ENCODE measurements at regions not wholly inside any gene's neighbourhood (a gene's known extent, or its start where the extent isn't known, plus 50 kb on each side); places are given as distances from the start of the nearest gene placed in this dataset.

DNA sequence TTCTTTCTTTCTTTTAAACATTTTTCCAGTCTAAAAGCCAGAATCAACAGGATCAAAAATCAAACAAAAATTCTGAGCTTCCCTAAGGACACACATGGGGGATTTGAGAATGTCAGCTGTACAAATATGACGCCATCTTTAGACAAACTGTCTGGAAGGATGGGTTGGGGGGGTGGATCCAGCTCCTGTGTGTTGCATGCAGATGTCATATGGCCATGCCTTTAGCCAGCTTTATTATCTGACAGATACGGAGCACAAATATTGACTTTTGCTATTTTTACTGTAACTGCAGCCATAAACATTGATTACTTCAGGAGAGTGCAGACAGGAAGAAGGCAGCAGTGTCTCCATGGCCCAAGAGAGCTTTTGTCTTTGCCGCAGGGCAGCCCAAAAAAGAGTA, 279.4 kb upstream of the ELAC2 start:
- DNase-seq = no peak

GRCh38 chr17:13293421-13293820, 275.6 kb upstream of the ELAC2 start:
- no peak for DNase-seq

DNA sequence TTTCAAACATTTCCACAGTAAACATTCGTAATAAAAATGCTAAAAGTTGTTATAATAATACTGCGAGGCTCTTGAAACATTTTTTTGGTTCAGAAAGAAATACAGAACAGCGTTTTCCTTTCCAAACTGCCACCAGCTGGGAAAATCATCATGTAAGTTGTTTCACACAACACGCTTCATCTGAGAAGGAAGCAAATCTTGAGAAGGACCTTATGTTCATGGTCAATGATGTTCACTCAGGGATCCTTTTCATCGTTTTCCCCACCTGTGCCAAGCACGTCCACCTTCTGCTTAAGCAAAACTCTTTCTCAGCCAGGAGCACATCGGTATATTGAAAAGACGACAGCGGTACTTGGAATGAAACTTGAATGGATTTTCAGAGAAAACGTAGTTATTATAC, 274.5 kb upstream of the ELAC2 start:
- DNase-seq = no peak

- DNase-seq = no peak
Measured at GRCh38 chr17:13288248-13288647, 270.4 kb upstream of the ELAC2 start.

DNA sequence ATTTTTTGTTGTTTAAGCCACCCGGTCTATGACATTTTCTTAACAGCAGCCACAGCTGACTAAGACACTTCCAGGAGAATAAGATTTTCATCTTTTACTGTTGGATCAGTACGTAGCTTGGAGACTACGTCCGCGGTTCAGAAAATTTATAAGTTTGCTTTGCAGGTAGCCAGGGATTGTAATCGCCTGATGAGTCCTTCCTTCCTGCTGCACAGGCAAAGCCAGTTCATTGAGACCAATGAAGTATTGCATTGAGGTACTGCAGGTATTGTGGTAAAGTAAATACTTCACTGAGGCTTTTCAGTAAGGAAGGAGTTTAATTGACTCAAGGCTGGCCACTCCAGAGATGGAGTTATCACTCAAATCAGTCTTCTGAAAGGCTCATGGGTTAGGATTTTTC, 269.4 kb upstream of the ELAC2 start:
- DNase-seq = no peak

- no peak for DNase-seq
Measured at GRCh38 chr17:13283606-13284005, 265.8 kb upstream of the ELAC2 start.

DNA sequence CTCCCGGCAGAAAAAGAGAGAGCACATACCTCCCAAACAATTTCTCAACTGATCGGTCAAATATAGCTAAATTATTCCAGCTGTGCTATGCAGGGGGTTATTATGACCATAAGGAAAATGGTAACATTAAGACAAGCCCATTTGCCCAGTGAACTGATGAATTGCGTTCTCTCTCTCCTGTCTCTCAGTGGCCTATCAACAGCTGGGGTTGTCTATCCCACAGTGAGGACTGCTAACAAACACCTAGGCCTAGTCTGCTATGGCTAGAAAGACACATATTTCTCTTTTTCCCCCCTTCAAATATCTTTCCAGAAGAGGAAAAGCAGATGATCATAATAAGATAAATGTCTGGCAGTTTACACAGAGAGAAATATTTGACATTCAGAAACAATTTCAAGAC, 263.8 kb upstream of the ELAC2 start:
- DNase-seq = no peak

DNA sequence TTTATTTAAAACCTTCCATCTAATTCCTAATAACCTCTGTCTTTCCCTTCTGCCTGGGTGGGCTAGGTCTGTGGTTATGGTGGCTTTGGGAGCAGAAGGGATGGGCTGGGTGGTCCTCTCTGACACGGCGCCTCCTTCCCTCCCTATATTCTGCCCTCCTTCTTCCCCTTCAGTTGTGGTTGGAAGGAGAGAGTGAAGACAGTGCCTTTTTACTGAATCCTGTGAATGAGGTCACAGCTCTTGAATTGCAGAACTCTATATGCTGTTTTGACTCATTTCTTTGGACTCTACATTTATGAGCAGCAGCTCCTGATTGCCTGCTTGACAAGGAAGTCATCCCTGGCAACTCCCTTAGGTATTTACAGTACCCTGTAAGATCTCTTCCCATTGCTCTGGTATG, 256.0 kb upstream of the ELAC2 start:
- no peak for DNase-seq

DNA sequence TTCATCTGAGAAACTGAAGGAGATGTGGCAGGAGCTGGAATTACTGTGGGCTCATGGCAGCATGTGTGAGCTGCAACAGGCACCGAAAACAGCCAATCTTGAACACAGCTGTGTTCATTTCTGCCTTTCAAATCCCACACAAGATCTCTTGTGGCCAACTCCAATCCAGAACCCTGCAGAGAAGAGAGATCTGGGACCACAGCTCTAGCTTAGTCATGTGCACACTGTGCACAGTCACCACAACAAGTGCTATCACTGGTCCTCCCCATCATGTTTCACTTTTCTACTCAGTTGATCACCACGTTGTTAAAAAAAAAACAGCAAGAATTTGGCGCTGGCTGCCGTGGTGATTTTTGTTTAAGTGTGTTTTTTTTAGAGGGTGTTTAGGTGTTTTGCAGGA, 254.5 kb upstream of the ELAC2 start:
- DNase-seq = no peak

DNA sequence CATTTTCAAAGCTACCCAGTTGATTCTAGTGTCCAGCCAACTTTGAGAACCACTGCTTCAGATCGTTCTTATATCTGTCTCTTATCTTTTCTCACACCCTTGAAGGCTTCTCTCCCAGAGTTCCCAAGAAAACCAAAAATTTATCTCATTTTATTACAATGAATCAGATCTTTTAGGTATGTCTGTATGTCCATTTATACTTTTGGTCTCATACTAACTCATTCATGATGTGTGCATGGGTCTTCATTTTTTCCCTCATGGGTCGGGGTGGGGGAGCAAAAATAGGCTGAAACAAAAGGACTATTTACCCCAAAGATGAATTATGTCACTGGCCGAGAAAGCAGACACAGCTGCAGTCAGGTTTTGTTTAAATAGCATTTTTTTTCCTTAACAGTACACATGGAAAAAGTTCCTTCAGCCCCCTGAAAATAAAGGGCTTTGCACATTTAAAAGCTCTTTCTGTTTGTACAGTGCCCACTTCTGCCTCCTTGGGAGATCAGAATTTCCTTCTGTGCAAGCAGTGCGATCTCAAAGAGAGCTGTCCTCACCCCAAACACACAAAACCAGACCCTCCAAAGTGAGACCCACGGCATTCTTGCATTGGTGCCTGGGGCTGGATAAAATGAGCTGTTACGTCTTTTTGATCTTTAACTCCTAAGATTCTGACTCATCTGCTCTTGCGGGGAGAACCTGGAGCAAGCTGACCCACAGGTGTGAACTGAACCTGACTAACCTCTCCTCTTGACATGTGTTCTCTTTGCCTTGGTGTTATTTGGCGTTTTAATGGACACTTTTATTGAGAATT, 251.2 kb upstream of the ELAC2 start:
- no peak for DNase-seq

- no peak for DNase-seq
Measured at GRCh38 chr17:13266606-13267005, 248.8 kb upstream of the ELAC2 start.

DNA sequence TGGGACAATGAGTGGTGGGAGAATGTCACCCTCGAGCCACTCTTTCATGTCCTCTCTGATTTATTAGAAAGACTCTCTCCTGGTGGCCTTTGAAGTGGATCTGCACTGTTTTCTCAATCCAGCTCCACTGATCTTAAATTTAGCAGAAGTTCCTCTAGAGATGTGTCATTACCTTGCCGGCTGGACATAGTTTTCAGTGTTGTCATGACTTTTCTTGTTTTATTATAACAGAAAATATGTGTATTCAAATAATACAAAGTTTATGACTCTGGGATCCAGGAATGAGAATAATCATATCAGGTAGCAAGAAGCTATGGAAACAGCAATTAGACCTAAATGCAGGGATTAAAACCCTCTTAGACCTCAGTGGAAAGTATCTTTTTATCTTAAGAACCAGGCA, 247.5 kb upstream of the ELAC2 start:
- DNase-seq = no peak

DNA sequence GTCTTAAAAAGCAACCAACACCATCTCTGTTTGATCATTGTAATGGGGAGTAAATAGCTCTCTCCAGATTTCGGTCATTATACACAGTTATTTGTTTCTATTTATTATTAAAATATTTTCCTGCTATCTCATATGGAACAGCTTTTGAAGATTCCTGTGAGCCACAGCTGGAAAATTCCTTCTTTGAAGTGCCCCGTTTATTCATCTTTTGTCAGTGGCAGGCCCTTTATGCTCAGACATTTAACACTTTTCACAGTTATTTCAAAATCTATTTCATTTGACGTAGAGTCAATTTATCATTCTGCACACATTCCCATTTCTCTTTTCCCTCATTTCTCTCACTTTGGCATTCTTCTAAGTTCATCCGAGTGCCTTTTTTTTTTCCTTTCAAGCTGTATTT, 245.9 kb upstream of the ELAC2 start:
- DNase-seq = no peak

- DNase-seq = no peak
Measured at GRCh38 chr17:13256545-13256944, 238.7 kb upstream of the ELAC2 start.

DNA sequence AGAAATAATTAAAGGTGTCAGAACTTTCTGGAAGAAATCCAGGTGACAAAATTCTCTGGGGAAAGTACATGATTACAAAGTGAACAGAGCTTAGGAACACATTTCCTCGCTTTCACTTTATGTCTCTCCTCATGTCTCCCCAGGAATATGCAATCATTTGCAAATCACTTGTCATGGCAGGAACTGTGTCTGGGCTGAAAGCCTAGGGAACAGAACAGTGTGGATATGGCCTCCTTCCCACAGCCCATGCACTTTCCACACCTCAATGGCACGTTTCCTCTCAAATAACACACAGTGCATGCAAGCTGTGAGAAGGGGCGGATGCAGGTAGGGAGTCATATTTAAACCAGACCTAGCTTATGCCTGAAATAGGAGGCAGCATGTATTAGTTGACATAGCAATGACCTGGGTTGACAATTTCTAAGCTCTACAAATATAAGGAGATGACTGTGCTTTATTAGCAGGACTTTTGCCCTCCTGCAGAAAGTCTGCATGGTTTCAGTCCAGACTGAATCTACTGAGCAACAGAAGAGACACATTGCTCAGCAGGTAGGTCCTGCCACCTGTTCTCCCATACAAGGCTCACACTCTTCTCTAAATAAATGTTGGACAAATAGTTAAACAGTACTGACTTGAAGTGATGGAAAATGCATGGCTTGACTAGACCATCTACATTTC, 236.0 kb upstream of the ELAC2 start:
- DNase-seq = no peak

DNA sequence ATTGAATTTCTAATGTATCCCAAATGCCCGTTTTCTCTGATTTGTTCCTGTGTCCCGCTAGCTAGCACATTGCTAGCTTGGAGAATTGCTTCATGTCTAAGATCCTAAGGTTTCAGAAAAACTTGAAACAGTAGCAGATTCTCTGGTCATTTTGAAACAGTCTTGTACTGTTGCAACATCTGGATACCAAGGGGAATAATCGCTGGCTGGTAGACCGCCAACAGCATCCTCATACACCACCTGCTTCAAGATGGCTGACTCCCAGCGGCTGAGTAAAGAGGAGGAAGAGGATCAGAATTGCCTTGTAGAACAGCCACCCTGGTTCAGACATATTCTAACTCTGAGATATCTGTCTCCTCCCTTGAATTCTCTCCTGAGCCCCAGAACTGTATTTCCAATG, 226.7 kb upstream of the ELAC2 start:
- DNase-seq = no peak

DNA sequence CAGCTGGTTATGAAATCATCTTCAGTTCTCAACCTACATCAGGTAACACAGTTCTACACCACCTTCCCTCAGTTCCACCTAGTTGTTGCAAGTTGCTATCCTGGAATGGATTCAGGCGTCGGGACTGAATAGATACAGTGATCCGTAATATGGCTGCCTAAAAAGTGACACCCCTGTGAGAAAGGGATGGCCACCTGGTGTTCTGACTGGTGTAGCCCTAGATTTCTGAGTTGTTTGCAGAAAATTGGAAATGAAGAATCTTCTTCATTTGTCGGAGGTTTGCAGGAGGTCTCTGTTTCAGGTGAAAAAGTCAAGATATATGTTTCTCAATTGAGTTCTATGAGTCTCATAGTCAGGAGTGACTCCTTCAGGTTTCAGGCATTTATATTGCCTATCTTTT, 225.8 kb upstream of the ELAC2 start:
- DNase-seq = no peak

- DNase-seq = no peak
Measured at GRCh38 chr17:13240851-13241250, 223.0 kb upstream of the ELAC2 start.

DNA sequence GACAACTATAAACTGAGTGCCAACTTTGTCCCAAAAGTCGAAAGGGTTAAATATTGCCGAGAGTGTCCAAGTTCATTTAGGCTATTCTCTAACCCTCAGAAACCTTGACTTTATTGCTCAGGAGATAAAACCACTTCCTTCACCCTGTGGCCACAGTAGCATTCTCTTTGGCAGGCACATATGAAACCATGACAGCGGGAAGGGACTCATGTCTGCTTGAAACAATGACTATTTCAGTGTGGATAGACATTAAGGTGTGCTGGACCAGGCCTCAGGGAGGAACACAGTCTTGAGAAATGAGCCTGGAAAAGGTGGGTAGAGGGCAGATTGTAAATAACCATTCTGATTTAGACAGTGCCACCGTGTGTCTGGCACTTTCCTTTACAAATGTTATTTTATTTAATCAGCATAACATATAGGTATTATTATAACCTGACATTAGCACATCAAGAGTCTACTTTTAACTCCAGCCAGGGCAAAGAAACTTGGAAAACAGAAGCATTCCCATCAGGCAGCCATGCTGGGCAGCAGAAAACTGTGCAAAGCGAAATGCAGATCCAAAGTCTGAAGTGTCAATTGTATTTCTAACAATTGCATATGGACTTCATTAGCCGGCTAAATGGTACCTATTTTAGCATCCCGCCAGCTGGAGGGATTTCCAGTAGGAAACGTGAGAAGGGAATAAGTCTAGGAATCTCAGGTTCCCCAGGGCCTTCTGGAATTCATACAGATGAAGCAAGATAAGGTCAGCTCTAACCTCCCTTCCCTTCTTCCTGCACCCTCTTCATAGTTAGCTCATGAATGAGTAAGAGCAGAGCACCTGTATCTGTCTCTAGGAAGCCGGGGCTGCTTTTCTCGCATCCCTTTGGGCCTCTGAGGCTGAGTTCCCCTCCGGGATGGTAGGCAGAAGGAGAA, 212.8 kb upstream of the ELAC2 start:
- no peak for DNase-seq

DNA sequence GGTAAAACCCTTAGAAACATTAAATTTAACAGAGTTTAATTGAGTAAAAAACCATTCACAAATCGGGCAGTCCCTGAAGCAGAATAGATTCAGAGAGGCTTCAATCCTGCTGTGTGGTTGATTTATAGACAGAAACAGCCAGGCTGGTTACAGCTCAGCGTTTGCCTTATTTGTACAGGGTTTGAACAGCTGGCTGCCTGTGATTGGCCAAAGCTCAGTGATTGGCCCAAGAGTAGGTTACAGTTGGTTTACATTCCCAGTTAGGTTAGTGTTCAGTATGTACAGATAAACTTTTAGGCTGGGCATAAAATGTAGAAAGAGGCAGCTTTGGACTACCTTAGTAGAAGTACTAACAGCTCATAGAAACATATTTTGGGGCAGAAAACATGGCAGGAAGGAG, 210.4 kb upstream of the ELAC2 start:
- no peak for DNase-seq

- no peak for DNase-seq
Measured at GRCh38 chr17:13222975-13223374, 205.1 kb upstream of the ELAC2 start.

DNA sequence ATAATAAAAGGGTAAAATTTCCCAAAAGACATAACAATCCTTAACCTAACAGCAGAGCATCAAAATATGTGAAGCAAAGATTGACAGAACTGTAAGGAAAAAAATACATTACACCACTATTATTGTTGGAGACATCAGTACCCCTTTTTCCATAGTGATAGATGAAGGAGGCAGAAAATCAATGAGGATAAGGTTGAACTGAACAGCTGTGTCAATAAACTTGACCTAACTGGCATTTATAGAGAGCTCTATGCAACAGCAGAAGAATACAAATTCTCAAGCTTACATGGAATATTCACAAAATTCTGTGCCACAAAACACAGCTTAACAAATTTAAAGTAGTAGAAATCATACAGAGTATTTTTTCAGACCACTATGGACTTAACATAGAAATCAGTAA, 195.0 kb upstream of the ELAC2 start:
- no peak for DNase-seq

DNA sequence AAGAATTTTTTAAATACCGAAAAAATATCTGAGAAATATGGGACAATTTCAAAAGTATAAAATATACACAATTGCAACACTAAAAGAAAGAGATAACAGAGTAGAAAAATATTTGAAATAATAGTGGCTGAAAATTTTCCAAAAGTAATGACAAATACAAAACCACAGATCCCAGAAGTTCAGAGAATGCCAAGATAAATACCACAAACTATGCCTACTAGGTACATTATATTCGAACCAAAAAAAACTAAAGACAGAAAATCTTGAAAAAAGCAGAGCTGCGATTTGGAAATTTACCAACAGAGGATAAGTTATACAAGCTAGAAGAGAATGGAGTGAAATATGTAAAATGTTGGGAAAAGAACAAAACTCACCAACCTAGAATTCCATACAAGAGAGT, 191.3 kb upstream of the ELAC2 start:
- no peak for DNase-seq

Data from HCEC 1CT (cell line).